ENCODE measurements at regions not wholly inside any gene's neighbourhood (a gene's known extent, or its start where the extent isn't known, plus 50 kb on each side); places are given as distances from the start of the nearest gene placed in this dataset.

DNA sequence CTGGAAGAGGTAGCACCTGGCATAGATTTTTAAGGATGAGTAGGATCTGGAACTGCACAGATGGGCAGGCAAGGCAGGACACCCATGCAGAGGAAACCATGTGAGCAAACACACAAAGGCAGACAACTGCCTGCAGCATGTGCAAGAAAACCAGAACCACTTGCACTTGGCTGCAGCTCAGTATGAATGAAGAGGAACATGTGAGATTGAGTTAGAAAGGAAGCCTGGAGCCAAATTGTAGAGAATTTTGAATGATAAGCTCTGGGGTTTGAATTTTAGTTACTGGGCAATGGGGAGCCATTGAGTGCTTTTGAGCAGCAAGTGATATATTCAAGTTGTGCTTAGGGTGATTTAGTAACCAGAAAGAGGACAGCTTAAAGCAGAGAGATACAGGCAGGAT lies 583.4 kb downstream of the SOX6 start:
- POLR2A ChIA-PET (ENCODE audit: low non-redundant PET) = interaction anchor here (0.6 kb wide), 1 partner anchor 424 kb away, joined by 3 read pairs; no protein-coding TSS in a partner anchor

DNA sequence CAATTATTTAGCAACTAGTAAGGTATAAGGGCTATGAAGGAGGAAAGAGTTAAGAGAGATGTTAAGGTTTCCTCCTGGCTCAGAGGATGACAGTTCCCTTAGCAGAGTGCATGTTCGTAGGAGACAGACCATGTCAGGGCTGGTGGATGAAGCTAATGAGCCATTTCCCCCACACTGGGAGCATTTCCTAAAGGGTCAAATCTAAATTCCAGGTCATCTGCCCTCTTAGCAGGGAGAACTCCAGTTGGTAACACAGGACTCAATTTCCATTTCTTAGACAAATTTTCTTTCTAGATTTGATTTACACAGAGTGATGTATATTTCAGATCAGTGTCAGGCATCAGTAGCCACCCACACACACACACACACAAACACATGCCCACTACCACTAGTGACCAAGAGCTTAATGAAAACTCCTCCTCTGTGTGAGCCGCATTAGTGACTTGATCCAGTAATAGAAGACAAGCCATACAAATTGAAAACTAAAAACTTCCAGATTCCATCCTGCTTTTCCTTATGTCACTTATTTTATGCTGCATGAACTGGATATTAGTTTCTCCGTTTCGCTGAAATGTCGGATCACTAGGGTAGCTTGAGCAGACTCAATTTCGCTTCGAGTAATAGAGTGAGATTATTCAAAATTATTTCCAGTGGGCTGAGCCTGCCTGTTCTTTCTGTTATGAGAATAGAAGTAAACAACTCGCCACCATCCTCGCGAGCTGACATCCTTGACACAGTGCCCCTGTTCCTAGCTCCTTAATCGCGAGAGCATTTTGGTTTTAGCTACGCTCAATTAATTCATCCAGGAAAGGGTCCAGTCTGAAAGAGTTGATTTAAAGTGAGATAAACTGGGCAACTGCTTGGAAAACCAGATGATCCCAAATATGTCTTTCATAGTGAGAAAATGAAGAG lies 582.6 kb downstream of the SOX6 start:
- no peak for DNase-seq (ENCODE audit: low spot score)
- intact Hi-C loops (cut with micrococcal nuclease; ENCODE audit: unreplicated experiment) = no loop called here
- POLR2A ChIA-PET (ENCODE audit: low non-redundant PET) = no interaction called here

More for the DNA sequence above, 583.4 kb downstream of the SOX6 start:
- CTCF ChIA-PET = no interaction called here
- H3K4me3 ChIP-seq (ENCODE audit: low read depth, low read length, poor library complexity, severe bottlenecking) = no peak overlapping the region
- no peak for DNase-seq (ENCODE audit: low spot score)
- intact Hi-C loops (cut with micrococcal nuclease; ENCODE audit: unreplicated experiment) = no loop called here
- H3K4me1 ChIP-seq (ENCODE audit: insufficient read depth, low read length, poor library complexity, severe bottlenecking) = peaks cover 4% of the 10 kb centered on the region
- H3K27ac ChIP-seq (ENCODE audit: low read depth, low read length, poor library complexity, severe bottlenecking) = no peak overlapping the region
- H3K36me3 ChIP-seq (ENCODE audit: insufficient read depth, low read length, poor library complexity, severe bottlenecking) = no peaks in the 10 kb centered on the region
- no peaks in the 10 kb centered on the region for H3K9me3 ChIP-seq (ENCODE audit: low read depth, low read length, poor library complexity, severe bottlenecking)
- no TSS peak for BruUV-seq (replicated peaks)
- H3K27me3 ChIP-seq (replicated peaks; ENCODE audit: insufficient read depth, low read depth, low read length, poor library complexity) = no peaks in the 10 kb centered on the region
- no peak for TF ChIP-seq CTCF (conservative IDR thresholded peaks at IDR 0.05; ENCODE audit: low read depth, low read length)

DNA sequence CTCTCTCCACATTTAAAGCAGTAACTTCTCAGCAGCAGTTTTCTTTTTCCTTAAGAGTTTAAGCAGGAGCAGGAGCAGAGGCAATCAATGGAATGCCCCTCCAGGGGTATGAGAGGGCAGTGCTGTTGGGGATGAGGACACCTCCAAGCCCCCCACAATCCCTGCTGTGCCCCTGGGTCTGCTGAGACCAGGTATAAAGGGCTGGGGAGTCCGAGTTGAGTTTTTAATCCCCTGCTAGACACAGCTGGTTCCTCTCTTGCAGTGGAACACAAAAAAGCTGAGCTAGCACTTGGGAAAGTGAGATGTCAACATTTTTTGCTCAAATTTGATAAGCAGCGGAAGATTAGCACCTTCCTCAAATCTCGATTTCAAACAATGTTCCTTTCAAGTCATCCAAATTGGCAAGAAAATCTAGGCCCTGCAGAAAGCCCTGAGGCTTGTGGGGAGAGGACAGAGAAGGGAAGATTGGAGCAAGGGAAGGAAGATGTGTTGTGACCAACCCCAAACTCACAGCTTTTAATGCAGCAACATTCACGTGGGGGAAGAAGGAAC lies 581.9 kb downstream of the SOX6 start:
- no peaks in the 10 kb centered on the region for H3K27me3 ChIP-seq (replicated peaks; ENCODE audit: insufficient read depth, low read depth, low read length, poor library complexity)
- H3K4me1 ChIP-seq (ENCODE audit: insufficient read depth, low read length, poor library complexity, severe bottlenecking) = peaks cover 4% of the 10 kb centered on the region
- BruUV-seq (replicated peaks) = no TSS peak
- DNase-seq (ENCODE audit: low spot score) = no peak
- no peak overlapping the region for H3K27ac ChIP-seq (ENCODE audit: low read depth, low read length, poor library complexity, severe bottlenecking)
- no peak for TF ChIP-seq CTCF (conservative IDR thresholded peaks at IDR 0.05; ENCODE audit: low read depth, low read length)
- TF ChIP-seq EZH2 (IDR thresholded peaks at IDR 0.05; ENCODE audit: borderline replicate concordance, low read depth, low read length, poor library complexity, severe bottlenecking) = no peak
- no peaks in the 10 kb centered on the region for H3K9me3 ChIP-seq (ENCODE audit: low read depth, low read length, poor library complexity, severe bottlenecking)
- no peaks in the 10 kb centered on the region for H3K36me3 ChIP-seq (ENCODE audit: insufficient read depth, low read length, poor library complexity, severe bottlenecking)
- H3K4me3 ChIP-seq (ENCODE audit: low read depth, low read length, poor library complexity, severe bottlenecking) = no peak overlapping the region
- ChIA-PET POLR2A (ENCODE audit: low non-redundant PET) (no interaction called here), CTCF (no interaction called here)
- intact Hi-C loops (cut with micrococcal nuclease; ENCODE audit: unreplicated experiment) = no loop called here

More for the DNA sequence above, 582.6 kb downstream of the SOX6 start:
- H3K27ac ChIP-seq (ENCODE audit: low read depth, low read length, poor library complexity, severe bottlenecking) = no peak overlapping the region
- CTCF ChIA-PET = no interaction called here
- no peak for TF ChIP-seq CTCF (conservative IDR thresholded peaks at IDR 0.05; ENCODE audit: low read depth, low read length)
- no peak for TF ChIP-seq EZH2 (IDR thresholded peaks at IDR 0.05; ENCODE audit: borderline replicate concordance, low read depth, low read length, poor library complexity, severe bottlenecking)
- H3K4me1 ChIP-seq (ENCODE audit: insufficient read depth, low read length, poor library complexity, severe bottlenecking) = peaks cover 4% of the 10 kb centered on the region
- H3K4me3 ChIP-seq (ENCODE audit: low read depth, low read length, poor library complexity, severe bottlenecking) = no peak overlapping the region
- no peaks in the 10 kb centered on the region for H3K9me3 ChIP-seq (ENCODE audit: low read depth, low read length, poor library complexity, severe bottlenecking)
- no TSS peak for BruUV-seq (replicated peaks)
- H3K36me3 ChIP-seq (ENCODE audit: insufficient read depth, low read length, poor library complexity, severe bottlenecking) = no peaks in the 10 kb centered on the region
- no peaks in the 10 kb centered on the region for H3K27me3 ChIP-seq (replicated peaks; ENCODE audit: insufficient read depth, low read depth, low read length, poor library complexity)
